ENCODE measurements at regions not wholly inside any gene's neighbourhood (a gene's known extent, or its start where the extent isn't known, plus 50 kb on each side); places are given as distances from the start of the nearest gene placed in this dataset.

DNA sequence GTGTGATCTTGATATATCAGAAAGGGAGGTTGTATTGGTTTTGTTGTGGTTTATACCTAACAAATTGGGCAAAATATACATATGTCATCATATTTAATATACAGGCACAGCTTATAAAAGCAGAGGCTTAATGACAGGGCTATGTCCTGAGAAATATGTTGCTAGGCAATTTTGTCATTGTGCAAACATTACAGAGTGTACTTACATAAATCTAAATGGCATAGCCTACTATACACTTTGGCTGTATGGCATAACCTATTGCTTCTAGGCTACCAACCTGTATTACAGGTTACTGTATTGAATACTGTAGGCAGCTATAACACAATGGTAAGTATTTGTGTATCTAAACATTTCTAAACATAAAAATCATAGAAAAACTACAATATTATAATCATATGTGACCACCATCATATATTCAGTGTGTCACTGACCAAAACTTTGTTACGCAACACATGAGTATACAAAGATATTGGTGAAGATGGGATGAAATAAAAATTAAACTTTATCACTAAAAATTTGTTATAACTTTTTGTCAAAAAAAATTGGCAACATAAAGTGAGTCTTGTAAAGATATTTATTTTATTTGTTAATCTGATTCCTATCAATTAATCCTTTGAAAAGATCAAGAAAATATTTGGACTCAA is 414.0 kb upstream of the HS3ST1 start:
- Histone ChIP-seq H3K4me3 (no peak overlapping the region), H3K27me3 (no peaks in the 10 kb centered on the region), H3K4me1 (no peaks in the 10 kb centered on the region), H3K27ac (no peak overlapping the region), H3K9me3 (no peaks in the 10 kb centered on the region), H3K36me3 (no peaks in the 10 kb centered on the region)
- DNase-seq: no peak
- no peak for ATAC-seq
- FAIRE-seq: peak; percentile 75
- intact Hi-C loops (cut with DNase I): no loop called here
- 88 to 90% methylated on average over 1 of the region's 1 CpG for WGBS, 2 donors
- TF ChIP-seq, protein P1, sequence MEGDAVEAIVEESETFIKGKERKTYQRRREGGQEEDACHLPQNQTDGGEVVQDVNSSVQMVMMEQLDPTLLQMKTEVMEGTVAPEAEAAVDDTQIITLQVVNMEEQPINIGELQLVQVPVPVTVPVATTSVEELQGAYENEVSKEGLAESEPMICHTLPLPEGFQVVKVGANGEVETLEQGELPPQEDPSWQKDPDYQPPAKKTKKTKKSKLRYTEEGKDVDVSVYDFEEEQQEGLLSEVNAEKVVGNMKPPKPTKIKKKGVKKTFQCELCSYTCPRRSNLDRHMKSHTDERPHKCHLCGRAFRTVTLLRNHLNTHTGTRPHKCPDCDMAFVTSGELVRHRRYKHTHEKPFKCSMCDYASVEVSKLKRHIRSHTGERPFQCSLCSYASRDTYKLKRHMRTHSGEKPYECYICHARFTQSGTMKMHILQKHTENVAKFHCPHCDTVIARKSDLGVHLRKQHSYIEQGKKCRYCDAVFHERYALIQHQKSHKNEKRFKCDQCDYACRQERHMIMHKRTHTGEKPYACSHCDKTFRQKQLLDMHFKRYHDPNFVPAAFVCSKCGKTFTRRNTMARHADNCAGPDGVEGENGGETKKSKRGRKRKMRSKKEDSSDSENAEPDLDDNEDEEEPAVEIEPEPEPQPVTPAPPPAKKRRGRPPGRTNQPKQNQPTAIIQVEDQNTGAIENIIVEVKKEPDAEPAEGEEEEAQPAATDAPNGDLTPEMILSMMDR (IDR thresholded peaks at IDR 0.05): no peak

DNA sequence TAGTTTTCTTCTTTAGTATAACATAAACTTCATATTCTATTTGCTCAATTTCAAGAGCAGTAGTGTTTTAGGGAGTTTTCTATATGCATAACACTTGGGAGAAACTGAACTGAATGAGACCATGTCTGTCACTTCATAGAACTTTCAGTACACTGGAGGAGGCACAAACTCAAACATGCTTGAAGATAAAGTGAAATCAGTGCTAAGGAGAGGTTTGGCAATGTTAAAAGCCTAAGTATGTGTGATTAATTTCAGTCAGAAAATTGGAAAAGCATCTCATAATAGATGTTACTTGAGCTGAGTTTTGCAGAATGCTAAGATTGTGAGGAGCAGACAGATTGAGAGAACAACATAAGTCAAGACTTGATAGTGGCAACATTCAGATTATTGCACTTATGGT is 411.2 kb upstream of the HS3ST1 start:
- intact Hi-C loops (cut with DNase I): no loop called here
- Histone ChIP-seq H3K4me1 (no peaks in the 10 kb centered on the region), H3K9me3 (no peaks in the 10 kb centered on the region), H3K4me3 (no peak overlapping the region), H3K27me3 (no peaks in the 10 kb centered on the region), H3K27ac (no peak overlapping the region), H3K36me3 (no peaks in the 10 kb centered on the region)
- TF ChIP-seq, protein P1 (IDR thresholded peaks at IDR 0.05): no peak
- no peak for ATAC-seq
- DNase-seq: no peak
- no peak for FAIRE-seq

DNA sequence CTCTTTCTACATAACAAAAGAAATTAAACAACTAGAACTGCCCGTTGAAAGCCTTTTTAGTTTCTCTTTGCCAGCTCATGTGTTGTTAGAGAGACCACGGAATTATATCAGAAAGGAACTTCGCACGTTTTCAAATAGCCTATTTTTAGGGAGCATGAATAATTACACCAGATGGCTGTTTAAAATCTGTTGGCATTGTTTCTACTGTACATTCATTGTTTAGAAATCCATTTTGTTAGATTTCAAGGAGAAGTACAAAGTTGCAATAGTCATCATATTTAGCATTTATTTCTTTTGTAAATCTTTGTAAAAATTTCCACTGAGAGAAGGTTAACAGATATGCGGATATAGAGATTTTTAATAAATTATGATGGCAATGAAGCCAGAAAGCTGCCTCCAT is 403.0 kb upstream of the HS3ST1 start:
- DNase-seq (no peak), FAIRE-seq (no peak), ATAC-seq (no peak)
- Histone ChIP-seq H3K27me3 (peaks cover 0 to 5% (median 0%) of the 10 kb centered on the region in 4 donors), H3K4me1 (no peaks in the 10 kb centered on the region), H3K4me3 (no peak overlapping the region), H3K27ac (no peak overlapping the region), H3K36me3 (no peaks in the 10 kb centered on the region), H3K9me3 (no peaks in the 10 kb centered on the region)
- 48 to 59% methylated on average over 5 of the region's 5 CpGs for WGBS, 2 donors
- TF ChIP-seq, protein P1 (IDR thresholded peaks at IDR 0.05): no peak
- intact Hi-C loops (cut with DNase I): no loop called here

DNA sequence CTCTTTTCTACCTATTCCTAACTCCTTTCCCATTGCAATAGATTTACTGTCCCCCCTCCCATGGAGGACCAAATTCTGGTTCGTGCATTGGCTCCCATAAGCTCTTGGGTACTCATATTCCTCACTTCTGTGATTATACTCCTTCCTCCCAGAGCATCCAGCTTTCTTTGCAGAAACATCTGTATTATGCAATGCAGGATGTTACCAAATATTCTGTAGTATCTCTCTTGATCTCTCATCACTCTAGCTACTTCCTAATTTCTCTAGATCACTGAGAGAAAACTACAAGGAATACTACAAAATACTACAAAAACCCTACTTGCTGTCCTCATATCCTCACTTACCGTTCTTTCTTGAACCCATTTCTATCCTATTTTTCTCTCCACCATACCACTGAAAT is 395.9 kb upstream of the HS3ST1 start:
- ATAC-seq (no peak), DNase-seq (no peak), FAIRE-seq (no peak)
- H3K4me3 ChIP-seq: no peak overlapping the region
- H3K9me3 ChIP-seq: no peaks in the 10 kb centered on the region
- H3K27ac ChIP-seq: no peak overlapping the region
- intact Hi-C loops (cut with DNase I): no loop called here
- no peaks in the 10 kb centered on the region for H3K4me1 ChIP-seq
- 53 to 59% methylated on average over 2 of the region's 2 CpGs for WGBS, 2 donors
- TF ChIP-seq, protein P1 (IDR thresholded peaks at IDR 0.05): no peak
- no peaks in the 10 kb centered on the region for H3K36me3 ChIP-seq
- H3K27me3 ChIP-seq: no peaks in the 10 kb centered on the region

DNA sequence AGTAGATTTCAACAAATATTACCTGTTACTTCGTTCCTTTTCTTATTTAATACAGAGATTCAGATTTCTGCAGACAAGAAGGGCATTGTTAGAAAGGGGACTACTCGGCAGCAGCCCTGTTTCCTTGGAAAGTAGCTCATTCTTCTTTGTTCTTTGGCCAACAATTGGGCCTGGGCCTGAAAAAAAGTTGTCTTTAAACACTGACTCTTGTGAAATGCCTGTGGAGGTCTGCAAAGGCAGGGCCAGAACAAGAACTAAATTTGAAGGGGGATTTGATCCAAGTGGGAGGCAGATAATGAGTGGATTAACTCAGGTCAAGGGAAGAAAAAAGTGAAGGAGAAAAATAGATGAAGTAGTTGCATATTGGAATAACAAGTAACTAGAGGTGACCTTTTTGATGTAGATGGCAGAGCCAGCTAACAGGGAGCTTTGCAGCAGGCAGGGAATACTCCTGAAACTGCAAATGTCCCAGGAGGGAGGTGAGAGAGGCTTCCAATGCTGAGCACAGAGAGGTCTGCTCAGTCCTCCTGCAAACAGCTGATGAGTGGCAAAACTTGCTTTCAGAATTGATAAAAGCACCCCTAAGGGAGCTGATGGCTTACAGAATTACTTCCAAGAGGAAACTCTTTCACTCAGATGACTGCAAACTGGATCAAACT is 393.2 kb upstream of the HS3ST1 start:
- intact Hi-C loops (cut with DNase I): no loop called here
- Histone ChIP-seq H3K4me1 (no peaks in the 10 kb centered on the region), H3K4me3 (no peak overlapping the region), H3K9me3 (no peaks in the 10 kb centered on the region), H3K36me3 (no peaks in the 10 kb centered on the region), H3K27ac (no peak overlapping the region), H3K27me3 (no peaks in the 10 kb centered on the region)
- 16 to 36% methylated on average over 2 of the region's 2 CpGs for WGBS, 2 donors
- TF ChIP-seq, protein P1 (IDR thresholded peaks at IDR 0.05): no peak
- DNase-seq (no peak), FAIRE-seq (no peak), ATAC-seq (no peak)

All from pancreas (tissue), 10 donors.